Thyroid gland (tissue), 4 donors: ENCODE measurements at regions not wholly inside any gene's neighbourhood (a gene's known extent, or its start where the extent isn't known, plus 50 kb on each side); places are given as distances from the start of the nearest gene placed in this dataset.

Source experiments
- POLR2A ChIP-seq, 2 donors: fragments of 450-650 bp; IDR thresholded peaks; one replicate each; pipeline ENCODE4 v1.6.1; 2017; ENCODE audit warnings: antibody characterized with exemption in 2 of 2, mild to moderate bottlenecking in 2 of 2, moderate library complexity in 1 of 2
- TF ChIP-seq, protein P1 (sequence below), 6 experiments: fragments of 200-600 bp in 3 of 6; fragments of 450-650 bp in 3 of 6; sonication (generic) in 3 of 6; IDR thresholded peaks; one replicate each; pipeline ENCODE4 v1.5.1; 2016 to 2019; ENCODE audit warnings: antibody characterized with exemption in 6 of 6, mild to moderate bottlenecking in 2 of 6, inconsistent platforms in 1 of 6, moderate library complexity in 1 of 6

GRCh38 chr12:39186744-39187143 lies 256.2 kb downstream of the KIF21A start:
- no peak for TF ChIP-seq POLR2A (IDR thresholded peaks at IDR 0.05)
- TF ChIP-seq, protein P1, sequence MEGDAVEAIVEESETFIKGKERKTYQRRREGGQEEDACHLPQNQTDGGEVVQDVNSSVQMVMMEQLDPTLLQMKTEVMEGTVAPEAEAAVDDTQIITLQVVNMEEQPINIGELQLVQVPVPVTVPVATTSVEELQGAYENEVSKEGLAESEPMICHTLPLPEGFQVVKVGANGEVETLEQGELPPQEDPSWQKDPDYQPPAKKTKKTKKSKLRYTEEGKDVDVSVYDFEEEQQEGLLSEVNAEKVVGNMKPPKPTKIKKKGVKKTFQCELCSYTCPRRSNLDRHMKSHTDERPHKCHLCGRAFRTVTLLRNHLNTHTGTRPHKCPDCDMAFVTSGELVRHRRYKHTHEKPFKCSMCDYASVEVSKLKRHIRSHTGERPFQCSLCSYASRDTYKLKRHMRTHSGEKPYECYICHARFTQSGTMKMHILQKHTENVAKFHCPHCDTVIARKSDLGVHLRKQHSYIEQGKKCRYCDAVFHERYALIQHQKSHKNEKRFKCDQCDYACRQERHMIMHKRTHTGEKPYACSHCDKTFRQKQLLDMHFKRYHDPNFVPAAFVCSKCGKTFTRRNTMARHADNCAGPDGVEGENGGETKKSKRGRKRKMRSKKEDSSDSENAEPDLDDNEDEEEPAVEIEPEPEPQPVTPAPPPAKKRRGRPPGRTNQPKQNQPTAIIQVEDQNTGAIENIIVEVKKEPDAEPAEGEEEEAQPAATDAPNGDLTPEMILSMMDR (IDR thresholded peaks at IDR 0.05), result no peak
